ENCODE measurements at regions not wholly inside any gene's neighbourhood (a gene's known extent, or its start where the extent isn't known, plus 50 kb on each side); places are given as distances from the start of the nearest gene placed in this dataset.

GRCh38 chr21:39066829-39067780, 116.1 kb downstream of the PSMG1 start:
- ChIA-PET POLR2A (no interaction called here), CTCF (interaction anchor here (1.0 kb wide), 1 partner anchor 35 kb away, joined by 5 read pairs; no protein-coding TSS in a partner anchor)
- DNase-seq (ENCODE audit: extremely low spot score): no peak
- no peak for TF ChIP-seq CTCF (IDR thresholded peaks at IDR 0.05; ENCODE audit: control extremely low read depth, extremely low read depth, low read depth, missing control alignments)

- DNase-seq (ENCODE audit: extremely low spot score): no peak
- no peak for TF ChIP-seq CTCF (IDR thresholded peaks at IDR 0.05; ENCODE audit: control extremely low read depth, extremely low read depth, low read depth, missing control alignments)
- ChIA-PET CTCF (no interaction called here), POLR2A (no interaction called here)
Observed at GRCh38 chr21:39065917-39066316, 117.3 kb downstream of the PSMG1 start.

- ChIA-PET POLR2A (no interaction called here), CTCF (no interaction called here)
- DNase-seq (ENCODE audit: extremely low spot score): no peak
- no peak for TF ChIP-seq CTCF (IDR thresholded peaks at IDR 0.05; ENCODE audit: control extremely low read depth, extremely low read depth, low read depth, missing control alignments)
Observed at GRCh38 chr21:39064325-39065012, 118.8 kb downstream of the PSMG1 start.

- CTCF ChIA-PET: interaction anchor here (0.6 kb wide), 1 partner anchor 38 kb away, joined by 3 read pairs; no protein-coding TSS in a partner anchor
- DNase-seq (ENCODE audit: extremely low spot score): no peak
- TF ChIP-seq CTCF (IDR thresholded peaks at IDR 0.05; ENCODE audit: control extremely low read depth, extremely low read depth, low read depth, missing control alignments): no peak
- POLR2A ChIA-PET: no interaction called here
Observed at GRCh38 chr21:39063517-39063916, 119.7 kb downstream of the PSMG1 start.

- DNase-seq (ENCODE audit: extremely low spot score): no peak
- ChIA-PET CTCF (no interaction called here), POLR2A (no interaction called here)
- no peak for TF ChIP-seq CTCF (IDR thresholded peaks at IDR 0.05; ENCODE audit: control extremely low read depth, extremely low read depth, low read depth, missing control alignments)
Observed at GRCh38 chr21:39062196-39062595, 121.1 kb downstream of the PSMG1 start.

- ChIA-PET CTCF (no interaction called here), POLR2A (no interaction called here)
- TF ChIP-seq CTCF (IDR thresholded peaks at IDR 0.05; ENCODE audit: control extremely low read depth, extremely low read depth, low read depth, missing control alignments): no peak
- no peak for DNase-seq (ENCODE audit: extremely low spot score)
Observed at GRCh38 chr21:39061766-39062165, 121.5 kb downstream of the PSMG1 start.
